ENCODE measurements at regions not wholly inside any gene's neighbourhood (a gene's known extent, or its start where the extent isn't known, plus 50 kb on each side); places are given as distances from the start of the nearest gene placed in this dataset.
"Not testable (repeated sequence)": the region's sequence is repeated elsewhere in the genome, so short reads cannot be mapped to it uniquely, and the experiment has no call there.

- not testable (repeated sequence) for H4K8ac ChIP-seq (replicated peaks; ENCODE audit: insufficient read length, low read depth, low read length); H3K4me1 ChIP-seq (ENCODE audit: insufficient read depth, low read length); H3K36me3 Mint-ChIP-seq (ENCODE audit: insufficient read depth in 1 of 3, low read depth in 3 of 3); H2AK5ac ChIP-seq (ENCODE audit: insufficient read length, low read length); H3K9ac ChIP-seq (ENCODE audit: extremely low read depth, insufficient read length, low read length); H3K23me2 ChIP-seq (ENCODE audit: insufficient read length, low read depth, low read length, poor library complexity, severe bottlenecking); H2BK5ac ChIP-seq (ENCODE audit: insufficient read length, low read length); H3K79me2 ChIP-seq (ENCODE audit: insufficient read depth, low read length); H4K5ac ChIP-seq (ENCODE audit: insufficient read length, low read depth, low read length); H3K27ac Mint-ChIP-seq; H3K27me3 ChIP-seq (ENCODE audit: insufficient read depth, low read length); H2BK20ac ChIP-seq (ENCODE audit: low read depth, low read length, poor library complexity, severe bottlenecking); H3K56ac ChIP-seq (ENCODE audit: insufficient read length, low read depth, low read length); H2BK15ac ChIP-seq (ENCODE audit: low read depth, low read length); H4K20me1 ChIP-seq (ENCODE audit: control insufficient read depth, insufficient read depth, insufficient read length); H3K27me3 Mint-ChIP-seq (ENCODE audit: low read depth); H3K18ac ChIP-seq (ENCODE audit: insufficient read length, low read depth, low read length); H3K27ac ChIP-seq (ENCODE audit: insufficient read length, low read depth, low read length); DNase-seq; H4K91ac ChIP-seq (ENCODE audit: insufficient read length, low read depth, low read length); H3K4ac ChIP-seq (ENCODE audit: low read depth, low read length); H3K23ac ChIP-seq (ENCODE audit: insufficient read length, low read depth, low read length); H3K4me2 ChIP-seq (ENCODE audit: insufficient read depth, insufficient read length, low read length); H3K14ac ChIP-seq (ENCODE audit: insufficient read depth, low read length); H3K9me3 ChIP-seq (ENCODE audit: control insufficient read depth, low read depth, low read length); H3K79me1 ChIP-seq (ENCODE audit: insufficient read depth, low read depth, low read length, poor library complexity, severe bottlenecking); H3K4me3 Mint-ChIP-seq; H2BK12ac ChIP-seq (ENCODE audit: insufficient read length, low read depth, low read length); H2AFZ ChIP-seq (ENCODE audit: low read length); H3T11ph ChIP-seq (ENCODE audit: low read length); H3K4me1 Mint-ChIP-seq; H2BK120ac ChIP-seq (ENCODE audit: low read depth, low read length, poor library complexity, severe bottlenecking)
- no CpG with 5 or more reads among the region's 6 CpGs for WGBS (ENCODE audit: extremely low coverage, insufficient read length, low lambda C conversion rate)
- H3K9me3 Mint-ChIP-seq, result peaks cover 0 to 13% of the 10 kb centered on the region in 2 experiments; a peak in 1 of 5 replicates
These were observed 171.3 kb downstream of the TRIM43 start for GRCh38 chr2:95763074-95763473.

GRCh38 chr2:95764966-95765365 is 173.2 kb downstream of the TRIM43 start:
- H3K79me1 ChIP-seq (ENCODE audit: insufficient read depth, low read depth, low read length, poor library complexity, severe bottlenecking); H3K4ac ChIP-seq (ENCODE audit: low read depth, low read length); H3K36me3 Mint-ChIP-seq (ENCODE audit: insufficient read depth in 1 of 3, low read depth in 3 of 3); H3K9me3 ChIP-seq (ENCODE audit: control insufficient read depth, low read depth, low read length); H3K27ac ChIP-seq (ENCODE audit: insufficient read length, low read depth, low read length); H2BK120ac ChIP-seq (ENCODE audit: low read depth, low read length, poor library complexity, severe bottlenecking); H2BK15ac ChIP-seq (ENCODE audit: low read depth, low read length); H3K4me2 ChIP-seq (ENCODE audit: insufficient read depth, insufficient read length, low read length); H3K79me2 ChIP-seq (ENCODE audit: insufficient read depth, low read length); H2AFZ ChIP-seq (ENCODE audit: low read length); H2AK5ac ChIP-seq (ENCODE audit: insufficient read length, low read length); H3K27me3 ChIP-seq (ENCODE audit: insufficient read depth, low read length); H3K56ac ChIP-seq (ENCODE audit: insufficient read length, low read depth, low read length); H3K4me1 Mint-ChIP-seq; H3K27me3 Mint-ChIP-seq (ENCODE audit: low read depth); H4K8ac ChIP-seq (replicated peaks; ENCODE audit: insufficient read length, low read depth, low read length); H3K4me1 ChIP-seq (ENCODE audit: insufficient read depth, low read length); H3K14ac ChIP-seq (ENCODE audit: insufficient read depth, low read length); H3K9ac ChIP-seq (ENCODE audit: extremely low read depth, insufficient read length, low read length); H4K5ac ChIP-seq (ENCODE audit: insufficient read length, low read depth, low read length); H2BK12ac ChIP-seq (ENCODE audit: insufficient read length, low read depth, low read length); H2BK5ac ChIP-seq (ENCODE audit: insufficient read length, low read length); H2BK20ac ChIP-seq (ENCODE audit: low read depth, low read length, poor library complexity, severe bottlenecking); H3K23ac ChIP-seq (ENCODE audit: insufficient read length, low read depth, low read length); H3K23me2 ChIP-seq (ENCODE audit: insufficient read length, low read depth, low read length, poor library complexity, severe bottlenecking); H4K91ac ChIP-seq (ENCODE audit: insufficient read length, low read depth, low read length); H3K18ac ChIP-seq (ENCODE audit: insufficient read length, low read depth, low read length); H3K4me3 Mint-ChIP-seq; H3K27ac Mint-ChIP-seq; DNase-seq; H3T11ph ChIP-seq (ENCODE audit: low read length); H4K20me1 ChIP-seq (ENCODE audit: control insufficient read depth, insufficient read depth, insufficient read length): not testable (repeated sequence)
- WGBS (ENCODE audit: extremely low coverage, insufficient read length, low lambda C conversion rate), result no CpG with 5 or more reads among the region's 6 CpGs
- peaks cover 0 to 13% of the 10 kb centered on the region in 2 experiments; a peak in 1 of 5 replicates for H3K9me3 Mint-ChIP-seq
